ENCODE measurements at regions not wholly inside any gene's neighbourhood (a gene's known extent, or its start where the extent isn't known, plus 50 kb on each side); places are given as distances from the start of the nearest gene placed in this dataset.

DNA sequence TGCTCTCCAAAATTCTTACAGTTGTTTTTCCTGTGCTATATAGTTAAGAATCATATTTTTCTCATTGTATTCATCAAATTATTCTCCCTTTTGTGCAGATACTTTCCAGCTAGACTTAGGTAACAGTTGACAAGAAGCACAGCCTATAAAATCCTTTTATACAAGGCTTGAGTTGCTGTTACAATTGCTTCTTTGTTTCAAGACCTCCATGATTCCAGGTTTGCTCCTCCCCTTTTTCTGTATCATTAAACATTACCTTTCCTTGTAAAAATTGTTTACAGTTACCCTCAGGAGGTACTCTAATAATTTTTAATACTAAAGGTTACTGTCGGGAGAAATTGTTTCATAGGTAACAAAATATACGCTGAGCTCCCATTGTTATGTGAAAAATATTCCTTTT lies 192.3 kb upstream of the GRID2 start:
- no peak for DNase-seq (ENCODE audit: low spot score)

- no peak for DNase-seq (ENCODE audit: low spot score)
Observed at GRCh38 chr4:92112805-92113204, 191.0 kb upstream of the GRID2 start.

DNA sequence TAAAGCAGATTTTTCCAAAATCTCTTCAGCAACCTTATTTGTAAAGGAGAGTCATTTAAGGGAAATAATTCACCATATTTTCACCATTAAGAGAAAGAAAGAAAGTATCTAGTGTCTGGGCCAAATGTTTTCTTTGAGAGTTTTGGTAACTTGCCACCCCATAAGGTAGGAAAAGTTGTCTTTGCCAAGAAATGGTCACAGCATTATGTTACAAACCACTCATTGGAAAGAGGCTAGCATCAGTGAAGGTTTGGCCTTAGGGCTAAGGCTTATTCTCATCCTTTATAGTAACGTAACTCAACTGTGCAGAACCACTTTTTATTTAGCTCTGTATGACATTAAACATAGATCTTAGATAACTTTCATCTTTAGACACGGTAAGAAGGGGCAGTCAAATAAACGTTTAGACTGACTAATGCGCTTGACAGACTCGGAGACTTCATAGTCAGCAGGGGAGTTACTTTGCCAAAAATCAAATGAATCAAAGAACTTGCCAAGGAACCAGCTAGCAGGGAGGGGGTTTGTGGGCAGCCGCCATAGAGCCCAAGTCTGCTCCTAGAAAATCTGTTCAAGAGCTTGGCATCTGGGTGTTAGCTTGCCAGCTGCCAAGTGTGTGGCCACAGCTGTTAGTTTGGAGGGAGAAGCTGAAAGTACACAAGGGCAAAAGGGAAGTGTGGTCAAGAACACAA lies 182.8 kb upstream of the GRID2 start:
- peak; percentile 36 for DNase-seq (ENCODE audit: low spot score)

DNA sequence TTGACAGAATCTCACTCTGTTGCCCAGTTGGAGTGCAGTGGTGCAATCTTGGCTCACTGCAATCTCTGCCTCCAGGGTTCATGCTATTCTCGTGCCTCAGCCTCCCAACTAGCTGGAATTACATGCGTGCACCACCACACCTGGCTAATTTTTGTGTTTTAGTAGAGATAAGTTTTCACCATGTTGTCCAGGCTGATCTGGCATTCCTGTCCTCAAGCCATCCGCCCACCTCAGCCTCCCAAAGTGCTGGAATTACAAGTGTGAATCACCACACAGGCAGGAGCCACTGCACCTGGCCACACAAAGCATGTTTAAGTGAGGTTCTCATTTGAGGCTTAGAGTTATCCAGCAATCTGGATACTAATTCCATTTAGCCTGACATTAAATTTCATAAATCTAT lies 180.9 kb upstream of the GRID2 start:
- DNase-seq (ENCODE audit: low spot score), result no peak

DNA sequence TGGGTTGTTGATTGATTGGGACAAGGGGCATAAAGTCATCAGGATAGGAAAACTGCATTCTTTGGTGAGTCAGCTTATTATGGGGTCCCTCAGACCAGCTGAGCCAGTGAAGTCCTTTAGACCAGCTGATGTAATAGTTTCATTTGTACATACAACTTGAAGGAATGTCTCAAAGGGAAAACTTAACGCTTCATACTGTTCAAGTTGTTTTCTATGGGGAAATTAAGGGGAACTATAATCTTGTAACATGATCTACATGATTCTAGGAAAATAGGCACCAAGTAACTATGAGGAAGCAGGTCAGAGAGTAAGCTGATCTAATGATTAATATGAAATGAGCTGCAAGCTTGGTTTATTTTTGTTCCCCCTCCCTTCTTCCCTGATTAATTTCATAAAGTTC lies 175.1 kb upstream of the GRID2 start:
- no peak for DNase-seq (ENCODE audit: low spot score)

DNA sequence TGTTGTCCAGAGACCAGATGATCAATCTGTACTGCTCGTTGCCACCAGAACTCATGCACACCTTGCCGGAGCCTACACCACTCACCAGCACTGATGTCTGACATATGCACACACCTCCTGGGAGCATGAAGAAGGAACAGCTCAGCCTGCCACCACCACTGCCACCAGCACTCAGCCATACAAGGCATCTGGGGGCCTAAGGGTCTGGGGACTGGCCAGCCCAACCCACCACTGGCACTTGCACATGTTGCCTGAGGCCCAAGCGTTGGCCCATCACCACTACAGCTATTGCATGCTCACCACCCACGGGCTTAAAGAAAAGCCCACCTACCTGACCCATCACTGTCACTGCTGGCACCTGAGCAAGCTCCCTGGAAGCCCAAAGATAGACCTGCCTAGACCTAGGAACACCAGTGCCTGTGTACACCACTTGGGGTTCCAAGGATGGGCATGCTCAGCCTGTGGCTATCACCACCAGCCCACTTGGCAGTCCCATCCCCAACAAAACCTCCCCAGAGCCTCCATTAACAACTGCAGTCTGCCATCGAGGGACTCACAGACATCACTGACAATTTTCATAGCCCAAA lies 174.3 kb upstream of the GRID2 start:
- DNase-seq (ENCODE audit: low spot score), result no peak

GRCh38 chr4:92136434-92136833 lies 167.3 kb upstream of the GRID2 start:
- no peak for DNase-seq (ENCODE audit: low spot score)

DNA sequence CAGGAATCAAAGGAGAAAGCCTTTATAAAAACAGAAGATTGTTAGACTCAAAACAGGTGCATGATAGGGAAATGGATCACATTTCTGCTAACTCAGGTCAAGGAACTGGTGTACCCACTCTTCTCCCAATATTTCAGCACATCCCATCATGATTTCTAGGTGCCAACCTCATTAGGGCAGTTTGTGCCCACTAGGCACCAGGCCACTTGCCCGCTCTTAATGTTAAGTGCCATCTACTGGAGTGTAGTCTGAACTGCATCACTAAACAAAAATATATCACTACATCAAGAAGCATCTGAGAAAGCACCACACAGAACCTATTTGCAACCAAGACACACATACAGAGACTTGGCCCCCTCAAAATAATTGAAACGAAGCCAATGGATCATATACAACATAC lies 140.4 kb upstream of the GRID2 start:
- DNase-seq (ENCODE audit: low spot score), result no peak

DNA sequence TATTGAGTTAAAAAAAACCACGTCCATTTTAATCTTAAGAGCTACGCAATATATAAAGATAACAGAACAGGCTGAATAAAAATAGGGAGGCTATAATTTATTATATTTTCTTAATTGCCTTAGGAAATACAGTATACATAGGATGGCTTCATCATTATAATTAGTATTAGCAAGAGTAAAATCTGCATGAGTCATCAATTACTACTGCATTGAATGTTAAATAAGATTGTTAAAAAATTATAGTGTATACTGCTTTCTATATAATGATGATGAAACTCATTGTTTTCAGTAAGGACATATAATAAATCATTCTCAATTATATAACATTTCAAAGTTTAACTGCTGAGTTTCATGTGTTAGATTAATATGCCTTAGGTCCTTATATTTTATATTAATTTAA lies 133.4 kb upstream of the GRID2 start:
- DNase-seq (ENCODE audit: low spot score), result no peak

GRCh38 chr4:92172203-92172602 lies 131.6 kb upstream of the GRID2 start:
- no peak for DNase-seq (ENCODE audit: low spot score)

DNA sequence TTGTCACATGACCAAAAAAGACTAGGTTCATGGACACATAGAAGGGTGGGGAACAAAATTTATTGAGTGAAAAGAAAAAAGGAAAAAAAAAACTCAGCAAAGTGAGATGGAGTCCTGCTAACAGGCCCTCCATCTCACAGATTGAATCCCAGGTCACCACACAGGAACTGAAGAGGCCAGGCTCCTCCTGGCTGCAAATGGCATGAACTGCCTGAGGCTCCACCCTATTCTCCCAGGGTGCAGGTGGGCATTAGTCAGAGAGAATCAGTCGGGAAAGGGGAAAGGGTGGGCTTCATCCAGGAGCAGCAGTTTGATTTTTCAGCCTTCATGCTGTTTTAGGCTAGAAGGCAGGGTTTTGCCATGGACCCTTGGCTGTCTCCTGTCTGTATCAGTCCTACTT lies 128.5 kb upstream of the GRID2 start:
- no peak for DNase-seq (ENCODE audit: low spot score)

DNA sequence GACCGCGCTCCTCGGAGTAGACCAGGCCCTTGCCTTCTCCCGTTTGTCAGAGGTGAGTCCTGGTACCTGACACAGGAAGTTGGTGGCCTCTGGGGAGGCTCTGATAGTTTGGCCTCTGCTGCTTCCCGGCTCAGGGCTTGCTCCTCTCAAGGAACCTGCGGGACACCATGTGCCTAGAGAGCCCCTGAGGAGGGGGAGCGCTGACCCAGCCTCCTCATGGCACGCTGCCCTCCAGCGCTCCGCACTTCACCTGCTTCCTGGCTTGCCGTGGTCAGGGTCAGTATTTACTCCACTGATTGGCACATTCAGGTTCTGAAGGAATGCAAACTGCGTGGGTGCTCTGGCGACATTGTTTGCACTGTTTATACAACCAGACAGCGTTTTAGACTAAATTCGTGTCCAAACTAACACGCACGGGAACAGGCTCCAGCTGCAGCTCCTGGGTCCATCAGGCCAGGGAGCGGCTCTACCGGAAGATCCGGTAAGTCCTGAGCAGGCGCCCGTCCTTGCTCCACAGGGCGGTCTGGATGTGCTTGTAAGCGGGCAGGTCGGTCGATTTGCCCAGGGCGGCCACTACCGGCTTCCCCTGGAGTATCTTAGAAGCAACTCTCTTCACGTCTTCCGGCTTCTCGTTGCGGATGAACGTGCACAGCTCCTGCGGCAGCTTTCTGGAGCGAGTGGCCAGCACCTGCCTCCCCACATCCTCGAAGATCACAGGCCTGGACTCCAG lies 121.6 kb upstream of the GRID2 start:
- DNase-seq (ENCODE audit: low spot score), result no peak

- no peak for DNase-seq (ENCODE audit: low spot score)
Observed at GRCh38 chr4:92182736-92183407, 120.9 kb upstream of the GRID2 start.

DNA sequence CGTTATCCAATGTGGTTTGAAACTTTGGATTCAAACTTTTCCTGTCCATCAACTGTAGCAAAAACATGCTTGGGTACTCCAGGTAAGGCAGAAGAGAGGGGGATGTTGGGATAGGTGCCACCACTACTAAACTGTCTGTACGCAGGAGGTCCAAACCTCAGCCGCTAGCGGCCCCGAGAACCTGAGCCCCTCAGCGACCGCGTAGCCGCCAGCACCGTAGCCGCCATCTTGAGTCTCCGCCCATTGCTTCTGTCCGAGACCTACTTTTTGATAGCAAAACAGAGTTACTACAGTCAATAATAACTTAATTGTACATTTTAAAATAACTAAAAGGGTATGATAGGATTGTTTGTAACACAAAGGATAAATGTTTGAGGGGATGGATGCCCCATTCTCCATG lies 119.9 kb upstream of the GRID2 start:
- no peak for DNase-seq (ENCODE audit: low spot score)

GRCh38 chr4:92184566-92184965 lies 119.2 kb upstream of the GRID2 start:
- DNase-seq (ENCODE audit: low spot score), result no peak

DNA sequence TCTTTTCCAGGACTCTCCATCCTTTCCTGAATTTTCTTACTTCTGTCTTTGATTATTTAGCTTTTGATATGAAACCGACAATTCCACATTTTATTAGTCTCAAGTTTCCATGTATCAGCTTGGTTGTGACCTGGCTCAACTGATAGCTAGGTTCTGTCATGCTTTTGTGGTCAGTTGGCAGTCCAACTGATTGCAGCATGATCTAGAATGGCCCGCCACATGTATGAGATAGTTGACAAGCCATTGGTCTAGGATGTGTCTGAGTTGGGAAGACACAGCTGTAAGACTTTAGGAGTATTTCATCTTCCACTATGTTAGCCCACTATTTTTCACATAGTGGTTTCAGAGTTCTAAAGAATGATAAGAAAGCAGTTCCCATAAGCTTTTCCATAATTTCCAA lies 117.5 kb upstream of the GRID2 start:
- DNase-seq (ENCODE audit: low spot score), result no peak

GRCh38 chr4:92189146-92189545 lies 114.6 kb upstream of the GRID2 start:
- no peak for DNase-seq (ENCODE audit: low spot score)

DNA sequence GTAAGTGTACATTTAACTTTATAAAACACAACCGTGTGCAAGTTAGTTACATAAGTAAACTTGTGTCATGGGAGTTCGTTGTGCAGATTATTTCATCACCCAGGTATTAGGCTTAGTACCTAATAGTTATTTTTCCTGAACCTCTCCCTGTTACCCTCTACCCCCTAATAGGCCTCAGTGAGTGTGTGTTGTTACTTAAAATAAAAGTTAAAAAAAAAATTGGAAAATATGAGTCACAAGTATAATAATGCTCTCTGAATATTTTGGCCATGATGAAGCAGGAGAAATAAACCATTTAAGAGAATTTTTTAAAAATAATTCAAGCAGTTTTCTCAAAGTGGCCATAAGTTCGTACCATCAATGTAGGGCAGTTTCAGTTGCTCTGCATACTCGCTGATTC lies 105.1 kb upstream of the GRID2 start:
- DNase-seq (ENCODE audit: low spot score), result no peak

DNA sequence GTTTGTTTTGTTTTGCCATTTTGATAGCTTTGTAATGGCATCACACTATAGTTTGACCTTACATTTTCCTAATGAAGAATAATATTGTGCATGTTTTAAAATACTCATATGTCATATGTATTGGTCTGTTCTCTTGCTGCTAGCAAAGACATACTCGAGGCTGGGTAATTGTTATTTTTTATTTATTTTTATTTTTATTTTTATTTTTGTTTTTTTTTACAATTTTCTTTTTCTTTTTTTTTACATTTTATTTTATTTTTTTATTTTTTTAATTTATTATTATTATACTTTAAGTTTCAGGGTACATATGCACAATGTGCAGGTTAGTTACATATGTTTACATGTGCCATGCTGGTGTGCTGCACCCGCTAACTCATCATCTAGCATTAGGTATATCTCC lies 104.6 kb upstream of the GRID2 start:
- no peak for DNase-seq (ENCODE audit: low spot score)

GRCh38 chr4:92210906-92211305 lies 92.9 kb upstream of the GRID2 start:
- no peak for DNase-seq (ENCODE audit: low spot score)

DNA sequence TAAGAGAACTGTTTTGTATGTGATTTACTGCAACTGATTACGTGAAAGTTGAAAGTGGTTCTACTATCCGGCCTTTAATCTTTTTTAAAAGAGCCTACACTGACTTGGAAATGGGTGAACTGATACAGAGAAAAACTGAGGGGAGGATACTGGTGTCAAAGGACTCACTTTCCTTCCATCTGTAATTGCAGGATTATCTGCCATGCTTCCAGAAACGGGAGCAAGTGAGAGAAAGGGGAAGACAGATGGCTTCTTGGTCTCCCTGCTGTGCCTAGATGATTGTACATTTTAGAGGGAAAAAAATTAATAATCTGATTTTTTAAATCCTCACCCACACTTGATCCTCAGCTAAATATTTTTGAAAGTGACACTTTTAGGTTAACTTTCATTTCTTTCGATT lies 88.3 kb upstream of the GRID2 start:
- DNase-seq (ENCODE audit: low spot score), result no peak

DNA sequence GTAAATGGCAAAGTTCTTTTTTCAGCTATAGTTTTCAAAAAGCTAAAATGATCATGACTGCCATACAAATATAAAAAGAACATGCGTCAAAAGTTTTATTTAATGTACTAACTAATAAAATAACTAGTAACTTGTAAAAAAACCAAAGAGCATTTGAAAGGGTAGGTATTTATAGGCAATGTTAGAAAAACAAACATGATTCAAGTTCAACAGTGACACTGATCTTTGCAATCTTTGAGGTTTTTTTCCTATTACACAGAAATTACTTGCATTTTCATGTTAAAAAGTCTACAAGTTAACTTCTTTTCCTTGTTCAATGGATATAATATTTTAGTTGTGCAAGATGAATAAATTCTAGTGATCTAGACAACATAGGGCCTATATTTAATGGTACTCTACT lies 72.3 kb upstream of the GRID2 start:
- DNase-seq (ENCODE audit: low spot score), result no peak

GRCh38 chr4:92232566-92232965 lies 71.2 kb upstream of the GRID2 start:
- no peak for DNase-seq (ENCODE audit: low spot score)
